T-helper 2 cell treated with Interferon-gamma antibody and Interleukin-4, amounts not matched to agents 100 ng/mL and 5 ng/mL, for 36 hours (primary cell): ENCODE measurements at regions not wholly inside any gene's neighbourhood (a gene's known extent, or its start where the extent isn't known, plus 50 kb on each side); places are given as distances from the start of the nearest gene placed in this dataset.
"Not testable (repeated sequence)": the region's sequence is repeated elsewhere in the genome, so short reads cannot be mapped to it uniquely, and the experiment has no call there.

Experiments
- intact Hi-C: fragments of 100-400 bp; cut with micrococcal nuclease; formaldehyde crosslinking; loops from one replicate; pipeline ENCODE4 v1.15.1; 2023

GRCh38 chr2:210956101-210956500 lies 399.7 kb downstream of the CPS1 start:
- intact Hi-C loops: no loop called here

- intact Hi-C loops: no loop called here
Observed at GRCh38 chr2:210961249-210961648, 404.9 kb downstream of the CPS1 start.

- intact Hi-C loops: no loop called here
Observed at GRCh38 chr2:210963386-210963785, 407.0 kb downstream of the CPS1 start.

- intact Hi-C loops: no loop called here
Observed at GRCh38 chr2:210964141-210964764, 407.9 kb downstream of the CPS1 start.

GRCh38 chr2:210965472-210965871 lies 409.1 kb downstream of the CPS1 start:
- intact Hi-C loops: no loop called here

- intact Hi-C loops: no loop called here
Observed at GRCh38 chr2:210966330-210966729, 409.9 kb downstream of the CPS1 start.

GRCh38 chr2:210971431-210971830 lies 415.0 kb downstream of the CPS1 start:
- intact Hi-C loops: no loop called here

GRCh38 chr2:210986806-210987205 lies 430.4 kb downstream of the CPS1 start:
- intact Hi-C loops: not testable (repeated sequence)

GRCh38 chr2:210991107-210991506 lies 434.7 kb downstream of the CPS1 start:
- intact Hi-C loops: no loop called here

GRCh38 chr2:210994104-210994503 lies 437.7 kb downstream of the CPS1 start:
- intact Hi-C loops: no loop called here

GRCh38 chr2:210997373-210997772 lies 441.0 kb downstream of the CPS1 start:
- intact Hi-C loops: no loop called here

GRCh38 chr2:210998334-210998733 lies 441.9 kb downstream of the CPS1 start:
- intact Hi-C loops: no loop called here

- intact Hi-C loops: no loop called here
Observed at GRCh38 chr2:211014376-211014775, 458.0 kb downstream of the CPS1 start.

- intact Hi-C loops: no loop called here
Observed at GRCh38 chr2:211014906-211015305, 458.5 kb downstream of the CPS1 start.

- intact Hi-C loops: not testable (repeated sequence)
Observed at GRCh38 chr2:211025089-211025488, 468.7 kb downstream of the CPS1 start.

- intact Hi-C loops: no loop called here
Observed at GRCh38 chr2:211026109-211026508, 469.7 kb downstream of the CPS1 start.

- intact Hi-C loops: no loop called here
Observed at GRCh38 chr2:211027976-211028375, 471.6 kb downstream of the CPS1 start.

- intact Hi-C loops: loop anchor here (10.0 kb wide), 1 partner anchor 589 kb away; no protein-coding TSS in a partner anchor
Observed at GRCh38 chr2:211033765-211034164, 477.4 kb downstream of the CPS1 start.

- intact Hi-C loops: loop anchor here (1.0 to 10.0 kb wide), 2 partner anchors 418 to 591 kb away; no protein-coding TSS in a partner anchor
Observed at GRCh38 chr2:211035548-211036185, 479.3 kb downstream of the CPS1 start.

- intact Hi-C loops: no loop called here
Observed at GRCh38 chr2:211045025-211045424, 488.6 kb downstream of the CPS1 start.

GRCh38 chr2:211049321-211050018 lies 493.1 kb downstream of the CPS1 start:
- intact Hi-C loops: no loop called here

GRCh38 chr2:211055438-211055837 lies 499.0 kb downstream of the CPS1 start:
- intact Hi-C loops: no loop called here
